Gastrocnemius medialis (tissue), 4 donors: ENCODE measurements at regions not wholly inside any gene's neighbourhood (a gene's known extent, or its start where the extent isn't known, plus 50 kb on each side); places are given as distances from the start of the nearest gene placed in this dataset.

ENCODE experiments used
- ATAC-seq, 2 donors: fragments of 150-250 bp; one replicate each; pipeline ENCODE4 v1.9.1; 2016
- DNase-seq, 2 donors: peaks; one replicate each; pipeline ENCODE4 v3.0.0-alpha.2; 2019
- H3K27ac ChIP-seq, 4 donors: fragments of 200-600 bp; sonication (generic); 1 replicate in 1 of 4; 2 replicates in 3 of 4; pipeline ENCODE4 v1.5.1; 2016 to 2018; ENCODE audit warnings: mild to moderate bottlenecking in 2 of 4, moderate library complexity in 1 of 4
- H3K27me3 ChIP-seq, 3 donors: fragments of 200-600 bp; sonication (generic) in 2 of 3; 1 replicate in 1 of 3; 2 replicates in 2 of 3; pipeline versions ENCODE4 v1.5.1 to v1.6.0; 2016 to 2019; ENCODE audit warnings: mild to moderate bottlenecking in 1 of 3, moderate library complexity in 1 of 3
- H3K36me3 ChIP-seq, 2 donors: fragments of 200-600 bp; sonication (generic) in 1 of 2; one replicate each; pipeline ENCODE4 v1.5.1; 2017 to 2018
- H3K4me1 ChIP-seq, 2 donors: fragments of 200-600 bp; sonication (generic) in 1 of 2; one replicate each; pipeline ENCODE4 v1.5.1; 2016 to 2017; ENCODE audit warnings: mild to moderate bottlenecking in 2 of 2
- H3K4me3 ChIP-seq, 4 donors: fragments of 200-600 bp; sonication (generic) in 3 of 4; 1 replicate in 1 of 4; 2 replicates in 3 of 4; pipeline ENCODE4 v1.5.1; 2016 to 2019; ENCODE audit warnings: mild to moderate bottlenecking in 2 of 4
- H3K9me3 ChIP-seq, 3 donors: fragments of 200-600 bp; sonication (generic) in 2 of 3; 1 replicate in 1 of 3; 2 replicates in 2 of 3; pipeline ENCODE4 v1.5.1; 2016 to 2019
- CTCF ChIP-seq, 5 experiments: fragments of 450-650 bp in 3 of 5; fragments of 200-600 bp in 2 of 5; sonication (generic) in 2 of 5; IDR thresholded peaks in 4 of 5; conservative IDR thresholded peaks in 1 of 5; 1 replicate in 4 of 5; 2 replicates in 1 of 5; pipeline ENCODE4 v1.5.1; 2016 to 2019; ENCODE audit warnings: antibody characterized with exemption in 5 of 5, mild to moderate bottlenecking in 3 of 5, moderate library complexity in 3 of 5
- POLR2A ChIP-seq, 2 donors: fragments of 450-650 bp; IDR thresholded peaks; one replicate each; pipeline ENCODE4 v1.6.1; 2017; ENCODE audit warnings: antibody characterized with exemption in 2 of 2, mild to moderate bottlenecking in 2 of 2, moderate library complexity in 2 of 2
- in situ Hi-C, 4 donors: fragments of 200-750 bp; cut with MboI; loops; one replicate each; pipeline versions ENCODE4 v1.15.0 to v1.8.0; 2017; ENCODE audit warnings: low sequenced_read_pairs in 4 of 4
- intact Hi-C: fragments of 100-400 bp; cut with DNase I; formaldehyde crosslinking; loops from one replicate; pipeline ENCODE4 v1.15.1; 2023; ENCODE audit warnings: low total_unique reads

- Histone ChIP-seq H3K4me3 (no peak overlapping the region), H3K4me1 (no peaks in the 10 kb centered on the region), H3K9me3 (no peaks in the 10 kb centered on the region), H3K27me3 (no peaks in the 10 kb centered on the region), H3K27ac (no peak overlapping the region), H3K36me3 (no peaks in the 10 kb centered on the region)
- intact Hi-C loops (no loop called here), in situ Hi-C loops (no loop called here)
- TF ChIP-seq CTCF (IDR thresholded peaks at IDR 0.05 in 4 of 5, conservative IDR thresholded peaks at IDR 0.05 in 1 of 5) (no peak), POLR2A (IDR thresholded peaks at IDR 0.05) (no peak)
- ATAC-seq (no peak), DNase-seq (no peak)
Observed at GRCh38 chr22:23509571-23510302, 70.4 kb downstream of the IGLL1 start.

- Histone ChIP-seq H3K4me1 (no peaks in the 10 kb centered on the region), H3K4me3 (no peak overlapping the region), H3K36me3 (no peaks in the 10 kb centered on the region), H3K27me3 (no peaks in the 10 kb centered on the region), H3K27ac (no peak overlapping the region), H3K9me3 (no peaks in the 10 kb centered on the region)
- no peak for TF ChIP-seq POLR2A (IDR thresholded peaks at IDR 0.05)
- TF ChIP-seq CTCF (IDR thresholded peaks at IDR 0.05 in 4 of 5, conservative IDR thresholded peaks at IDR 0.05 in 1 of 5): no peak
- in situ Hi-C loops (no loop called here), intact Hi-C loops (no loop called here)
- ATAC-seq (no peak), DNase-seq (no peak)
Observed at GRCh38 chr22:23504516-23504915, 75.6 kb downstream of the IGLL1 start.

- no peak for ATAC-seq
- intact Hi-C loops: no loop called here
- Histone ChIP-seq H3K4me3 (no peak overlapping the region), H3K27ac (no peak overlapping the region), H3K9me3 (no peaks in the 10 kb centered on the region), H3K27me3 (no peaks in the 10 kb centered on the region), H3K36me3 (no peaks in the 10 kb centered on the region), H3K4me1 (no peaks in the 10 kb centered on the region)
- DNase-seq: no peak
- TF ChIP-seq CTCF (IDR thresholded peaks at IDR 0.05 in 4 of 5, conservative IDR thresholded peaks at IDR 0.05 in 1 of 5) (no peak), POLR2A (IDR thresholded peaks at IDR 0.05) (no peak)
- in situ Hi-C loops: no loop called here
Observed at GRCh38 chr22:23503736-23504440, 76.2 kb downstream of the IGLL1 start.

GRCh38 chr22:23503142-23503541 is 76.9 kb downstream of the IGLL1 start:
- no peak for ATAC-seq
- Histone ChIP-seq H3K36me3 (no peaks in the 10 kb centered on the region), H3K9me3 (no peaks in the 10 kb centered on the region), H3K4me1 (no peaks in the 10 kb centered on the region), H3K4me3 (no peak overlapping the region), H3K27me3 (no peaks in the 10 kb centered on the region), H3K27ac (no peak overlapping the region)
- no peak for DNase-seq
- in situ Hi-C loops: no loop called here
- TF ChIP-seq CTCF (IDR thresholded peaks at IDR 0.05 in 4 of 5, conservative IDR thresholded peaks at IDR 0.05 in 1 of 5): no peak
- intact Hi-C loops: no loop called here
